ENCODE measurements at regions not wholly inside any gene's neighbourhood (a gene's known extent, or its start where the extent isn't known, plus 50 kb on each side); places are given as distances from the start of the nearest gene placed in this dataset.

DNA sequence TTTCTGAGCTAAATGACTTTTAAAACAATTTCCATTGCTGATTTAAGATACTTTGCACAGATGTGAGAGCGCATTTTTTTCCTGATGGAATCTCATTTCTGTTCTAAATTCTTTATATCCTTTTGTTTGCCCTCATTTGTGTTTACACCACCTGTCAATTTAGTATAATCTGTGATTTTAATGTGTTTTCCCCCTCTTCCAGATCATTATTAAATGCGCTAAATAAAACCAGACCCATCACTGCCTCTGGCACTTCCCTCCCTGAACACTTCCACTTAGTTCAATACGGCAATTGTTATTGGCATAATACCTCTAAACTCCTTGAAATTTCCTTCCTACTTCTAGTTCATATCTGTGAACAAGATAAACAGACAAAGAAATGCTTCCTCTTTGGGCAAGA, 186.9 kb upstream of the ADGRL2 start:
- no peak for DNase-seq

DNA sequence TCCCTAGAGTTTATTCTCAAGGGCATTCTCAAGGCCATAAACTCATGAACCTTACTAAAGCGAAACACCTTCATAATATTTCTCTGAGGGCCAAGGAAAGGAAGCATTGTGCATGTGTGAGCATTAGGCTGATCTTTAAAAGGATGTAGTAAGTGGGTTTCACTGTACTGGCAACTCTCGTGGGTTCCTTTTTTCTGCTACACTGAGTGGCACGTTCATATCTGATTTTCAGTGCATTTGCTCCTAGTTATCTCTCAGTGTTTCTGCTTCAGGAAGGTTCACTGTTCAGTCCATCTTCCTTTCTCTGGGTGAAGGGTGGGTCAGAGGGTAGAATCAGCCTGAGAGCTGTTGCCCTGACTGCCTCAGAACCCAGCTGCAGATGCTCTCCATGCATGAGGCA, 192.8 kb upstream of the ADGRL2 start:
- no peak for DNase-seq

DNA sequence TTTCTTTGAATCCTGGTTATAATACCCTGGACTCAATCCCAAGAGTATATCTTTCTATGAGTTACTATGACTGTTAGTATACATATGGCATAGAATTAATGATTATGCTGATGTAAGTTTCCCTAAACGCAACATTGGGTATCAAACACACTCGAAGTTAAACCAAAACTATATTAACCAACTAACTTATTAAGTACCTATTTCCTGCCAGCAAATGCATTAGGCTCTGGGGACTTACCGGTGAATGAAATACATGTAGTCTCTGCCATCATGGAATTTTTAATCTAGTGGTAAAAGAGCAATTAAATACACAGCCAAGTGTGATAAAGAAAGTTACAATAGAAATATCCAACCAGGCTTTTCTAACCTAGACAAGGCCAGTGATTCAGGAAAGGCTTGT, 193.6 kb upstream of the ADGRL2 start:
- no peak for DNase-seq

DNA sequence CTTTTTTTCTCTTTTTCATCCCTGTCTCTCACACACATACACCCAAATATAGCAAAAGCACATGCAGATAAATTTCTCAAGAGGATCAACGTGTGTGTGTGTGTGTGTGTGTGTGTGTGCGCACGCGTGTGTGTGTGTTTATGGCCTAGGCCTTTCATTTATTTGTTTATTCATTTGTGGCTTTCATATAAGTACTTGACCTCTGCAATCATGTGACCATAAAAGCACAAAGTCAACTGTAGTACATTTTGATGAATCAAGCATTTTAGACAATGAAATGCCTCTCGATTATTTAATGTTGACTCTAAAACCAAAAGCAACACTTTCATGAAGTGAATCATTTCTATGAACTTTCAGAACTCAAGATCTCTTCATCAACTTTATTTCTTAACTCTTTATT, 194.1 kb upstream of the ADGRL2 start:
- no peak for DNase-seq

DNA sequence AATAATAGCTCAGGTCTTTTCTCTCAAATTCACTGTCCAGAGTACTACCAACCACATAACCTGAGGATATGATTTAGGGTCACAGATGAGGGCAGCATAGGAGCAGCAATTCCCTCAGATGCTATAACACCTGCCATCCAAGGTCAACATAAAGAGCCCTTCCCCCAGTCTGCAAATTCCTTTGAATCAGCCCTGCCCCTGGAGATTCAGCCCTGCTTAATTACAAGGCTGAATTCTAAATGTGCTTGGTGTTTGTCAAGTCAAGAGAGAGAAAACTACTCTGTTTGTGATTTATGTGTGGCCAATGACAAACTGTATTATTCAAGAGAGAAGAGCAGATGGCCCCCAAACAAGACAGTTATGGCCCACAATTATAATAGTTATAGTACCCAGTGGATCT, 195.7 kb upstream of the ADGRL2 start:
- no peak for DNase-seq

DNA sequence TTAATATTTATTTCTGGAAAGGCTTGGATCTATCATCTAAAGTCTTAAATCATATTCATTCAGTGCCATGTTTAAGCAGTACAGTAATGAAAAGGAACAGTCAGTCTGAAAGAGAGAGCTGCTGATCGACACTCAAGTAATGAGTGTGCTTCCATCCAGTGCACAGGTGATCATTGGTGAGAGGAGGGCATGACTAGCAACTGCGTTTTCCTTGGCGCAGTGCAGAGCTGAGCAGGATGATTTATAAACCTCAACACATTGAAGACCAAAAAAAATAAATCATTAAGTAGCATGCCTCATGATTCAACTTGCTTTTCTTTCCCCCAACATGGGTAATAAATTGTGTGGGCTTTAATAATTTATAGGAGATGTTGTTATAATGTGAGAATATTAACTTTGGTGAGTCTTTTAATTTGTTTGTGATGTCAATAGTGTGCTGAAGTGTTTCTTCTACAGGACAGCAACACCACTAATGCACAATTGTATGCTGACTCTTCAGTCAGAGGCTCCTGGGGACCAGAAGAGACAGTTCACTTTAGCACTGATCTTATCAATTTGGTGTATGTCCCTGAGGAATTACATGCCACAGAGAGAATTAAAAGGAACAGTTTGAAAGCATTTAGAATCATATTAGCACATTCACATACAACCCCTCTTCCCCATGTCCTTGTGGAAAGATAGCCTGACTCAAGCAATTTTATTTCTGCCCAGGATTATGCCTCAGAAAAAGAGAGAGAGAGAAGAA, 199.7 kb upstream of the ADGRL2 start:
- DNase-seq = no peak

DNA sequence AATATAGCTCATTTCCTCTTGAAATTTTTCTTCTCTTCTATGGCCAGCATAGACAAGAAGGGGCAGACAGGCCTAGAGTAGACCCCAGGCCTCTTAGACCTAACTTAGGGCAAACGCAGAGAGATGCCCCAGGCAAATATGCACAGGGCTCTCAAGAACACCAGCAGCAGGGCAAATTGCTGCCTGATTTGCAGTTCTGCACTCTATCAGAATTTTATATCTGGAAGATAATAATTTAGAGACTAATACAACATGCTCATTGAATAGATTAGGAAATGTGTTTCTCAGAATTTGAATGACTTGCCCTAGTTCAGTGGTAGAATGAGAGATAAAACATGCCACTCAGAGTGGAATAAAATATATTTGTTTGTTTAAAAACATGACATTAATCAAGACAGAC, 200.4 kb upstream of the ADGRL2 start:
- DNase-seq = no peak

DNA sequence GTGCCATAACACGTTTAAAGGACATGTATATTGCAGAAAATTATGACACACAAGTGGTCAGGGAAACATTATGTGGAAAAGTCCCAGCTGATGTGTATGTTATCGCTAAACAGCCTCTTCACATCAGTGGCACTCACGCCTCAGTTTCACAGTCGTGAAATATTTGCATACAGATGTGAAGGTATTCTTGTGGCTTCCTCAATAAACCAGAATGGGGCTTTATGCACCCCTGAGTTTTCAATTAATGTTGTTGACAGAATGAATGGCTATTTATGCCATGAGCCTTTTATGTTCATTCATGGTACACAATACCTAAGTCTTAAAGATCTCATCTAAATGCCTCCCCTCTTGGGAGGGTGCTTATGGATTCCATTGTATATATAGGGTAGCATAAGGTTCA, 202.1 kb upstream of the ADGRL2 start:
- DNase-seq = no peak

DNA sequence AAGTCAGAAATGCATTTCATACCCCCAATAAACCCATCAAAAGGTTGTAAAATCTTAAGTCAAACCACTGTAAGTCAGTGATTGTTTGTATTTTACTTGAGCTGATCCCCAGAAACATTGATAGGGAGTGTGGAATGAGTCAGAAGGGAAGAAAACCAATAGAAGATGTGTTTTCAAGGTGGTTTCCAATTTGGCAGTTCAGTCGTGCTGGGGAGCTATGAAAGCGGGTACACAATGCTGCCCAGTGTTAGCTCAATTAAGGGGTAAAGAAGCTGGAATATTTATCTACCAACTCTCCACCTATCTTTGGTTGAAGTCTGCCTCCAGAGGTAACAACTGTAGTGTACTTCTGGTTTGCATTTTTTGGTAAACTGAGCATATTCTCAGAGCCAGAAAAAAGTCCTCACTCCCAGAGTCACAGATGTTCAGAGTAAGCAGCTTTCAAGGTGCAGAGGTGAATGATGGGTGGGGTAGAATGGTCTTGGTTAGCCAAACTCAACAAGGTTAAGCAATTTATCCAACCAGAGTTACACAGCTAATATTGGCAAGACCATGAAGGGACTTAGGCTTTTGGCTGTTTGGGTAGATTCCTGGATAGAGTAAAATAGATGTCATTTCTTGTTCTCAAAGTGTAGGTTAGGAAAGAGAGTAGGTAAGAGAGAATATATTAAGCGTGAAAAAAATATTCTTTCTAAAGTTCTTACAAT, 202.9 kb upstream of the ADGRL2 start:
- no peak for DNase-seq

DNA sequence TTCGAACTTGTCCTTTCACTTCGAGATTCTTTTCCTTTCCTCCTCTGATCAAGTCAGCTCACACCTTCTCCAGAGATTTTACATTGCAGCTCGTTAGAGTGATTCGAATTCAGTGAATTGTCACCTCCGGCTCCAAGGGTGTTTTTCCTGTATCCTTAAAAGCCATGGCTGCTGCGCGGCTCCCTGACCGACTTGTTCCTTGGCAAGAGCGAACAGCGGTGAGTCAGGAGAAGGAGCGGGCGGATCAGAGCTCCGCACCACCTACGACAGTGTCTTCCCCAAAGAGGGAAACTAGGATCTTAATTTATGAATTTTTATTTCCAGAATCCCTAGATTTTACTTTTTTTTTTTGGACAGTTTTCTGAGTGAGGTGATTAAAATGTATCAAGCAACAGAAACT, 204.4 kb upstream of the ADGRL2 start:
- no peak for DNase-seq

DNA sequence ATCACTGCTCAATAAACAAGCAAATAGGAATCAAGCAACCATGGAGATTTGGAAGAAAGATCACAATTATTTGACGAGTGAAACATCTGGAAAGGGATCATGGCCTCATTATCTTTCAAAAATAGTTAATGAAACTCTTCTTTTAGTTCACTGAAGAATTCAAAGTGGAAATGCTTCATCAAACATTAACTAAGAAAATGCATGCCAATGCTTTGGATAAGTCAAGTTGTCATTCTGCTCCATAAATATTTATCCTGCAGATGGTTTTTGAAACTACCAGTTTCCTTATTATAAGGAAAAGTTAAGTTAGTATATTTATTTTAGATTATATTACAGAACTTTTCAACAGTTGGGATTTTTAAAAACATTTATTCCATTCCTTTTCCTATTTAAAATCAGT, 206.5 kb upstream of the ADGRL2 start:
- DNase-seq = no peak

DNA sequence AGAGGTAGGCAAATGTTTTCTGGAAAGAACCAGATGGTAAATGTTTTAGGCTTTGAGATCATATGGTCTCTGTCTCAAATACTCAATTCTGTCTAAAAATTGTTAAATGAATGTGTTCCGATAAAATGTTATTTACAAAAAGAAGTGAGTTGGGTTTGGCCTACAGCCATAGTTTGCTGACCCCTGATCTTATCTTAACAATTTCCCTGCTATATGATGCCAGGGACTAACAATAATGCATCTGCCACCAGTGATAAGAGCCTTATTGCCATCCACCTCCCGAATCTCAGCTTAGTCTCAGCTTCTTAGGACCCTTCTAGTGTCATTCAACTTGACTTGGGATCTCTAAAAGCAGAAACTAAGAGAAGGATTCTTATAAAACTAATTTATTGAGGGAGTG, 208.5 kb upstream of the ADGRL2 start:
- DNase-seq = no peak

DNA sequence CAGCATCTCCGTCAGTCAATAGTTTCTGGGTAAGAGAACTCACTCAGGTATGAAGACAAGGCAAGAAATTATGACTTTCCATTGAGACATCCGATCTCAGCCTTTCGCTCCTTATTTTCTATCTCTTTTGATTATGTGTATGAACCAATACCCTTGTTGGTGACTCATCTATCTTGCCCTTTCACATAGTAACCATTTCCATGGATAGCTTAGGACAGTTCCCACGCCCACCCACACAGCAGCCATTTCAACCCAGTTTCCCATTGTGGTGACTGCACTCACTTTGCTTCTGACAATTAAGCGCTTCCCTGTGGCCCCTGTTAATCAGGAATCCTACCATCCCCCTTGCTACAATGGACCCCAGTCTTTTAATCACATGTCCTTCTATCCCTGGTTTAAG, 210.6 kb upstream of the ADGRL2 start:
- DNase-seq = no peak

DNA sequence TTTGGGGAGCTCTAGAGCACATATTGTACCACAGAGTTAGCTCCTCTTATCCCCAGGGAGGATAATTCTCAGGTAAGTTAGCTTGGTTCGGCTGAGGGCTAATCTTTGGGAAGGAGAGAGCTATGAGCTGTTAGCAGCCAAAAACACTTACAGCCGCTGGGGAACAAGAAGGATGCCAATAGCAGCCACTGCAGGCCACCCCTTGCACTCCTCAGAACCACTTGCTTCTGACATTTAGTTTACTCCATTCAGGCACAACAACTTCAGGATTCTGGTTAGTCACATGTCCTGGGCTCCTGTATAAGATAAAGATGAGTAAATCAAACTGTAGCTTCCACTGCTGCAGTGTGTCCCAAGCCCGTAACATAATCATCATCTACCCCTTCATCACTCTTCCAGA, 212.6 kb upstream of the ADGRL2 start:
- DNase-seq = no peak

DNA sequence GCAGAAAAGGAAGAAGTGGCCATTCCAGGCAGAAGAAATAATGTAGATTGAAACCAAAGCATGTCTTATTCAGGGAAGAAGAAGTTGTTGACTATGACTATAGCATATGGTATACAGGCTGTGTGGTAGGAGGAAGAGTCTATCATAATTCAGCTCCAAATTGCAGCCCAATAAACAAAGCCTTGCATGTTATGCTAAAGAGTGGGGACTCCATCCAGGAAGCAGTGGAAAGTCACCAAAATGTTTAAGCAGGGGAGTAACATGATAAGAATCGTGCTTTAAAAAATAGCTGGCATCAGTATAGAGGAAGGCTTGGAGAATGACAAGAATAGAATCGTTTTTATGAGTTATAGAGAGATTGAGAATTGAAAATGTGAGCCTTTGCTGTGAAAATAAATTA, 213.3 kb upstream of the ADGRL2 start:
- DNase-seq = no peak

DNA sequence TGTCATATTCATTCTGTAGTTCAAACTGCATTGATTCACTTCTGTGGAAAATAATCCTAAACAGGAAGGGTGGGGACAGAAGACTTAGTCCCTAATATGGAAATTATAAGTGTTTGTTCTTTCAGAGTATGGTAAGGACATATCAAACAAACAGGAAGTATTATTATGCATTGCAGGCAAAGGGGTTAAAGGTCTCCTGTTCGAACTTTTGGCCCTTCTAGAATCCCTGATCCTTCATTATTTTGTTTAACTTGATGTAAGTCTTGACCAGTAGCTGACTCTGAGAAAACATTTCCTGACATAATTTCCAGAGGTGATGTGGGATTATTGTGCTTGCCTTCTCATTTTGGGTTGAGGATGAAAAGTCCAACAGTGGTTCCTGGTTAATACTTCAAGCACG, 215.4 kb upstream of the ADGRL2 start:
- no peak for DNase-seq

DNA sequence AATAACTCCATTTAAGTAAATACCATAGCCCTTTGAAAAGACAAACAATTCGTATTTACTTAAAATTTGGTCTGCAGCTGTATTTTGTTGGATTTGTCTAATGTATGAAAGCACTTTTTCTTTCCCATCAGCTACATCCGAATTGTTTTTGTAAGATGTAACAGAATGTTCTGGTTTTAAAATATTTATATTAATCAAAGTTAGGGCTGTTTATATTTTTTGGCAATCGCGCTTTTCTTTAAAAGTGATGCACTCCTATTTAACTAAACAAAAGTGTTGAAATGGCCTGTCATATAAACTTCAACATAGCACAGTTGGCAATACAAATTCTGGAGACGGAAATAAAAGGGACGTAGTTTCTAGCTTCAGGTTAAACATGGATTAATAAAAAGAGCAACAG, 216.3 kb upstream of the ADGRL2 start:
- DNase-seq = no peak

DNA sequence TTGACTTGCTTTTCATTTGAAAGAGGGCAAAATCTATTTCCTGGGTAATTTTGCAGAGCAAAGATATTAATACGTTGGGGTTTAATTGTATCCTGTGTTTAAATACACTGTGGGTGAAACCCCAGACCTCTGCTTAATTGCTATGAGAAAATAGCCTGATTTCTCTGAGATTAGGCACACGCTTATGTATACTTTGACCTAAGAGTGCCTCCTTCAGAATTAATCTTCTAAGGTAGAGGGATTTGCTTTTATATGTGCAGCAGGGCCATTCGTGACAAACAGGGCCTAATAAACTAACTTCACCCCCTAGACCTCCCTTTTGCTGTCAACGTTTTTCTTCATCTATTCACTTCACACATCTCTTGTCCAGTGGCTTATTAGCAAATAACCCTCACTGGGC, 216.9 kb upstream of the ADGRL2 start:
- DNase-seq = no peak

DNA sequence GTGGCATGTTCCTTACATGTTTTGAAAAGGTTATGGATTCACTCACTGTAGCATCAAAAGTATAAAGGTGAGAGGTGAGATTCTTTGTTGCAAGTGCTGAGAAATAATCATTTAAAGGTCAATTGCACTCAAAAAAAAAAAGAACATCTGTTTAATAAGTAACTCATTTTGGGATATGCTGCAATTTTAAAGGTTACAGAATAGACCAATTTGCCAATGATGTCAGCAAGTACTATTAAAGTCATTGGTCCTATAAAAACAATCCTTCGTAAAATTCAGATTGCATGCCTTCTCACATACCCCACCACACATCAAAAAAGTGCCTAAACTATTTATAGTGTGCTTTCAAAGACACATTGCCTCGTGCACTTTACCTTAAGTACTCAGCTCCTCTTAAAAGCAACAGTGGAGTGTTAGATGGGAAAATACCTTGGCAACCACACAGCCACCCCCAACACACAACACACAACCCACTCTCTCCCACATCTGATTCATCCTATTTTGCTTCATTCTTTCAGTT, 218.2 kb upstream of the ADGRL2 start:
- DNase-seq = no peak

DNA sequence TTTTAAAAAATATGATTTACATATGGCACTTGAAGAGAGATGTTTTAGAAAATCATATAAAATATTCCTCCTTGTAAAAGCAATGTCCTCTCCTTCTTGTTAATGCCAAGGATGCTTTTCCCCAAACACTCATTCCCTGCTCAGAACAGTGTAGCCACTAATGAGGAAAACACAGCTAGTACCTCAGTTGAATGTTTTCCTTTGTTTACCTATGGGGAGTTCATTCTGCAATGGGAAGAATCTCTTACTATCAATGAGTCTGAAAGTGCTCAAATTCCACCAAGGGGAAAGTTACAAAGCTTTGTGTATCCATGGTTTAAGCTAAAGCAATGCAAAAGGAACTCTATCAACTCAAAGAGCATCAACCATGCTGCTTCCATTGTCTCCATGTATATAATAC, 221.9 kb upstream of the ADGRL2 start:
- no peak for DNase-seq

DNA sequence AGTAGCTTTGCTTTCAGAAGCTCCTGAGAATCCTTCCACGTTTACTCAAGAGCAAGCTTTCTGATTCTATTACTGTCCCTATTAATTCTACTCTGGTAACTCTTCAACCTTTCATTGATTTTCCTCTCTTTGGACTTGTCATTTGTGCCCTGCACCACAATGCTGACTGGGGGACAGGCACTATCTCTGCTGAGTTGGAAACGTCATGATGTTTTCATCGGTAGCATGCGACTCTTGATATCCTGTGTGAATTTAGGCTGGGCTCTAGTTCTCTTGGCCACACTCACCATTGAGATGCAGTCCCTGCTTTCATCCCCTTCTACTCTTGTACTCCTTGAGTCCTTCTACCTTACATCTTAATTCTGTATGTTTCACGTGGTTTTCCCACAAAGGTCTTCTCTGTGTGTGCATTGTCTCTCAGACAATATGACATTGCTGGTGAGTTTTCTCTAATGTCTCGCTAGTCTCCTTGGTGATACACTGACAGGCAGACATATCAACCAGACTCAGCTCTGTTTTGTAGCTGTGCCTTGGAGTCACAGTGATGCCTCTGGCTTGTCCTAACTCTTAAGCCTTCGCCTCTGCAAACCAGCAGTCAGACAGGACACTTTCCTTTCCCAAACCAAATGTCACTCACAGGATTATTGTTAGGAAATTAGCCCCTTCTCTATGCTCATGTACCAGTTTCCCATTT, 223.6 kb upstream of the ADGRL2 start:
- no peak for DNase-seq

DNA sequence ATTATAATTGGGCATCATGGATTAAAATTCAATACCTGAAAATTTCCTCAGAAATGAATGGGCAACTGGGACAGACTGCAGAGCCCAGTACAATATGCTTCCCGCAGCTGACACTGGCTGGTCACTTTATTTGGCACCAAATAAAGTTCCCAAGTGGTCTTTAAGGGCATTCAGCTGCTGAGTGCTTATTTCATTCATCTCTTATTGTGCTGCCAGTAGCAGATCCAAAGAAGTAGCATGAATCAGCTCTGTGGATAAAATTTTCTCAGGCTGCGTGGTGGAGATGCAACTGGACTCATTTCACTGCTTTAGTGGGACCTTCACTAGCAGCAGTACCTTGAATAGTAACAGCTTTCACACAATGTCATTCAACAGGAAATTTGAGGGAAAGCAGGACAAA, 226.3 kb upstream of the ADGRL2 start:
- DNase-seq = no peak

DNA sequence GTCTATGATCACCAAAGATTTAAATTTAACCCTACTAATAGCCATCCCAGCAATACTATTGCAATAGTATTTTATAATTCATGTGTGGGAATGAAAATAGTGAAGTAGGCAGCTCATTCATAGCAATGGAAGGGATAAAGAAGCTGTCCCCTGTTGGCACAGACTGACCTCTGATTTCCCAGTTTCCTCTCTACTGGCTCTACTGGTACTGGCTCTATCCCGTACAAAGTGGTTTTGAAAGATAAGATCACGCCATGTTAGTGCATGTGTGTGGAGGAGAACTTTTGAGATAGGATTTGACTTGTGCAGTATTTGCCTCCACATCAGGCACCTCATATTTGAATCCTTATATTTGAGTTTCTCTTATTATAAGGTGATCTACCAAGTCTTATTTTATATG, 227.3 kb upstream of the ADGRL2 start:
- DNase-seq = no peak

DNA sequence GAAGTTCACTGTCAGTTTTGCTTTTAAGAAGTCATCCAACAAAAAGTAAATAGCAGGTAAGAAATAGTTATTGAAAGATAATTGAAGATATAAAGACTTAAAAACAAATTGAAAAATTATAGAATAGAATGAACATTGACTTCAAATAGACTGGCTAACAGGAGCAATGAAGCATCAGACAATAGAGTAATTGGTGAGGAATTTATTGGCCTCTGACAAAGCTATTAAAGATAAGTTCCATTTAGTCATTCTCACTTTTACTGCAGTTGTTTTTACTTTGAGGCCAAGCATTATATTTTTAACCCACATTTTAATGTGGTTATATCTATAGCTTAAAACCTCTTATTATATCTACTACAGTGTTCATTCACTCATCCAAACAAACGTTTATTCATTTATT, 228.8 kb upstream of the ADGRL2 start:
- DNase-seq = no peak
